WTC11 (cell line): ENCODE measurements at regions not wholly inside any gene's neighbourhood (a gene's known extent, or its start where the extent isn't known, plus 50 kb on each side); places are given as distances from the start of the nearest gene placed in this dataset.

Experiments
- CTCF ChIP-seq: fragments of 200-600 bp; IDR thresholded peaks from 2 replicates; pipeline ENCODE4 v1.8.0; 2022; ENCODE audit warnings: antibody characterized with exemption
- FOXP4 ChIP-seq: sonication (generic); formaldehyde crosslinking; IDR thresholded peaks from 2 replicates; pipeline ENCODE4 v1.8.0; 2022; ENCODE audit warnings: mild to moderate bottlenecking, missing genetic modification reagents
- USF1 ChIP-seq: sonication (generic); formaldehyde crosslinking; IDR thresholded peaks from 2 replicates; pipeline ENCODE4 v1.8.0; 2022; ENCODE audit warnings: mild to moderate bottlenecking, missing genetic modification reagents
- USF2 ChIP-seq: sonication (generic); formaldehyde crosslinking; IDR thresholded peaks from 2 replicates; pipeline ENCODE4 v1.8.1; 2023; ENCODE audit warnings: mild to moderate bottlenecking, missing genetic modification reagents, moderate library complexity
- ZBTB21 ChIP-seq: sonication (generic); formaldehyde crosslinking; IDR thresholded peaks from 2 replicates; pipeline ENCODE4 v1.8.1; 2023; ENCODE audit warnings: mild to moderate bottlenecking, missing genetic modification reagents, borderline replicate concordance

- TF ChIP-seq USF2 (CRISPR knock-in tag), result no peak
- TF ChIP-seq CTCF, result no peak
- TF ChIP-seq USF1 (CRISPR knock-in tag), result no peak
- no peak for TF ChIP-seq ZBTB21 (CRISPR knock-in tag)
- TF ChIP-seq FOXP4, result no peak
These were observed 238.8 kb downstream of the RNF152 start for GRCh38 chr18:61653823-61654551.
